Mucosa of rectum (tissue), 2 donors: ENCODE measurements at regions not wholly inside any gene's neighbourhood (a gene's known extent, or its start where the extent isn't known, plus 50 kb on each side); places are given as distances from the start of the nearest gene placed in this dataset.

Experiments
- H3K27ac ChIP-seq, 2 donors: one replicate each; pipeline ENCODE4 v1.7.0; 2013; ENCODE audit warnings: inconsistent platforms in 2 of 2, low read depth in 2 of 2, low read length in 2 of 2
- H3K27me3 ChIP-seq, 2 donors: one replicate each; pipeline ENCODE4 v1.7.0; 2013; ENCODE audit warnings: low read length in 2 of 2; ENCODE audit not compliant: control insufficient read depth in 2 of 2, insufficient read depth in 2 of 2
- H3K36me3 ChIP-seq, 2 donors: one replicate each; pipeline ENCODE4 v1.7.0; 2013; ENCODE audit warnings: low read length in 2 of 2; ENCODE audit not compliant: control insufficient read depth in 2 of 2, insufficient read depth in 2 of 2
- H3K4me1 ChIP-seq, 2 donors: one replicate each; pipeline ENCODE4 v1.7.0; 2013; ENCODE audit warnings: low read length in 2 of 2, mild to moderate bottlenecking in 1 of 2; ENCODE audit not compliant: control insufficient read depth in 2 of 2, insufficient read depth in 2 of 2
- H3K4me3 ChIP-seq, 2 donors: one replicate each; pipeline ENCODE4 v1.7.0; 2013; ENCODE audit warnings: low read length in 2 of 2
- H3K9ac ChIP-seq, 2 donors: one replicate each; pipeline ENCODE4 v1.7.0; 2013; ENCODE audit warnings: low read length in 2 of 2, low read depth in 1 of 2, mild to moderate bottlenecking in 1 of 2
- H3K9me3 ChIP-seq, 2 donors: one replicate each; pipeline ENCODE4 v1.7.0; 2013; ENCODE audit warnings: low read length in 2 of 2; ENCODE audit not compliant: control insufficient read depth in 2 of 2
- donor health status: healthy.
- donor health status: Normal muscosa, but diverticular disease.

- Histone ChIP-seq H3K4me1 (peaks cover 0 to 2% of the 10 kb centered on the region in 2 donors), H3K36me3 (no peaks in the 10 kb centered on the region), H3K9ac (no peak overlapping the region), H3K27me3 (no peaks in the 10 kb centered on the region), H3K4me3 (no peak overlapping the region), H3K9me3 (no peaks in the 10 kb centered on the region), H3K27ac (no peak overlapping the region)
These were observed 178.9 kb upstream of the GALNT2 start for GRCh38 chr1:229888157-229888556.

- H3K27ac ChIP-seq, result no peak overlapping the region
- H3K36me3 ChIP-seq, result no peaks in the 10 kb centered on the region
- peaks cover 0 to 6% of the 10 kb centered on the region in 2 donors for H3K4me1 ChIP-seq
- no peaks in the 10 kb centered on the region for H3K9me3 ChIP-seq
- no peak overlapping the region for H3K4me3 ChIP-seq
- no peaks in the 10 kb centered on the region for H3K27me3 ChIP-seq
- no peak overlapping the region for H3K9ac ChIP-seq
These were observed 178.5 kb upstream of the GALNT2 start for GRCh38 chr1:229888561-229889001.

- H3K4me1 ChIP-seq, result peaks cover 0 to 9% of the 10 kb centered on the region in 2 donors
- H3K27me3 ChIP-seq, result no peaks in the 10 kb centered on the region
- H3K4me3 ChIP-seq, result no peak overlapping the region
- H3K36me3 ChIP-seq, result no peaks in the 10 kb centered on the region
- no peaks in the 10 kb centered on the region for H3K9me3 ChIP-seq
- no peak overlapping the region for H3K27ac ChIP-seq
- no peak overlapping the region for H3K9ac ChIP-seq
These were observed 178.0 kb upstream of the GALNT2 start for GRCh38 chr1:229889031-229889517.

- peaks cover 0 to 9% of the 10 kb centered on the region in 2 donors for H3K4me1 ChIP-seq
- H3K27ac ChIP-seq, result no peak overlapping the region
- H3K9me3 ChIP-seq, result no peaks in the 10 kb centered on the region
- H3K27me3 ChIP-seq, result no peaks in the 10 kb centered on the region
- H3K4me3 ChIP-seq, result no peak overlapping the region
- H3K36me3 ChIP-seq, result no peaks in the 10 kb centered on the region
- H3K9ac ChIP-seq, result no peak overlapping the region
These were observed 175.8 kb upstream of the GALNT2 start for GRCh38 chr1:229891227-229891626.

GRCh38 chr1:229892515-229893117 is 174.4 kb upstream of the GALNT2 start:
- Histone ChIP-seq H3K27ac (no peak overlapping the region), H3K36me3 (no peaks in the 10 kb centered on the region), H3K4me3 (no peak overlapping the region), H3K4me1 (peaks cover 0 to 9% of the 10 kb centered on the region in 2 donors), H3K9me3 (no peaks in the 10 kb centered on the region), H3K9ac (no peak overlapping the region), H3K27me3 (no peaks in the 10 kb centered on the region)

- Histone ChIP-seq H3K9ac (no peak overlapping the region), H3K27ac (no peak overlapping the region), H3K4me3 (no peak overlapping the region), H3K27me3 (no peaks in the 10 kb centered on the region), H3K4me1 (peaks cover 0 to 9% of the 10 kb centered on the region in 2 donors), H3K36me3 (no peaks in the 10 kb centered on the region), H3K9me3 (no peaks in the 10 kb centered on the region)
These were observed 173.1 kb upstream of the GALNT2 start for GRCh38 chr1:229893762-229894444.

GRCh38 chr1:229894532-229894931 is 172.5 kb upstream of the GALNT2 start:
- H3K27ac ChIP-seq, result no peak overlapping the region
- no peaks in the 10 kb centered on the region for H3K36me3 ChIP-seq
- H3K9ac ChIP-seq, result no peak overlapping the region
- no peak overlapping the region for H3K4me3 ChIP-seq
- peaks cover 0 to 9% of the 10 kb centered on the region in 2 donors for H3K4me1 ChIP-seq
- no peaks in the 10 kb centered on the region for H3K27me3 ChIP-seq
- no peaks in the 10 kb centered on the region for H3K9me3 ChIP-seq

- Histone ChIP-seq H3K27ac (no peak overlapping the region), H3K4me1 (peaks cover 0 to 9% of the 10 kb centered on the region in 2 donors), H3K27me3 (no peaks in the 10 kb centered on the region), H3K4me3 (no peak overlapping the region), H3K9me3 (no peaks in the 10 kb centered on the region), H3K9ac (no peak overlapping the region), H3K36me3 (no peaks in the 10 kb centered on the region)
These were observed 171.4 kb upstream of the GALNT2 start for GRCh38 chr1:229895605-229896004.

- Histone ChIP-seq H3K4me3 (no peak overlapping the region), H3K4me1 (peaks cover 0 to 9% of the 10 kb centered on the region in 2 donors), H3K27me3 (no peaks in the 10 kb centered on the region), H3K36me3 (no peaks in the 10 kb centered on the region), H3K9ac (no peak overlapping the region), H3K27ac (no peak overlapping the region), H3K9me3 (no peaks in the 10 kb centered on the region)
These were observed 170.7 kb upstream of the GALNT2 start for GRCh38 chr1:229896306-229896705.

GRCh38 chr1:229896861-229897260 is 170.2 kb upstream of the GALNT2 start:
- Histone ChIP-seq H3K27me3 (no peaks in the 10 kb centered on the region), H3K4me3 (no peak overlapping the region), H3K4me1 (peaks cover 0 to 9% of the 10 kb centered on the region in 2 donors), H3K9ac (no peak overlapping the region), H3K27ac (no peak overlapping the region), H3K9me3 (no peaks in the 10 kb centered on the region), H3K36me3 (no peaks in the 10 kb centered on the region)
